GM23338 (cell line): ENCODE measurements at regions not wholly inside any gene's neighbourhood (a gene's known extent, or its start where the extent isn't known, plus 50 kb on each side); places are given as distances from the start of the nearest gene placed in this dataset.

Source experiments
- CREB1 ChIP-seq: fragments of 250-450 bp; sonication (Bioruptor Pico); IDR thresholded peaks from 2 replicates; pipeline ENCODE4 v1.5.0; 2020; ENCODE audit warnings: low read depth, mild to moderate bottlenecking, moderate library complexity
- EZH2 ChIP-seq: fragments of 200-600 bp; sonication (generic); IDR thresholded peaks from one replicate; pipeline ENCODE4 v1.8.0; 2017; ENCODE audit warnings: antibody characterized with exemption, mild to moderate bottlenecking, low read depth; ENCODE audit not compliant: unreplicated experiment
- POLR2AphosphoS5 ChIP-seq: IDR thresholded peaks from 2 replicates; pipeline ENCODE4 v1.6.1; 2016; ENCODE audit warnings: antibody characterized with exemption, low read depth
- ZNF114 ChIP-seq: fragments of 250-450 bp; sonication (Bioruptor Pico); IDR thresholded peaks from 2 replicates; pipeline ENCODE4 v1.5.0; 2020; ENCODE audit warnings: mild to moderate bottlenecking, moderate library complexity
- TF ChIP-seq, protein P1 (sequence below): IDR thresholded peaks from one replicate; pipeline ENCODE4 v1.6.1; 2018; ENCODE audit warnings: antibody characterized with exemption; ENCODE audit not compliant: unreplicated experiment
- TF ChIP-seq, protein P2 (sequence below), 2 experiments: fragments of 200-600 bp in 1 of 2; sonication (generic) in 1 of 2; conservative IDR thresholded peaks; 2 replicates each; pipeline versions ENCODE4 v1.5.1 to v1.6.1; 2016 to 2017; ENCODE audit warnings: antibody characterized with exemption in 2 of 2, low read depth in 2 of 2, mild to moderate bottlenecking in 2 of 2, moderate library complexity in 1 of 2

DNA sequence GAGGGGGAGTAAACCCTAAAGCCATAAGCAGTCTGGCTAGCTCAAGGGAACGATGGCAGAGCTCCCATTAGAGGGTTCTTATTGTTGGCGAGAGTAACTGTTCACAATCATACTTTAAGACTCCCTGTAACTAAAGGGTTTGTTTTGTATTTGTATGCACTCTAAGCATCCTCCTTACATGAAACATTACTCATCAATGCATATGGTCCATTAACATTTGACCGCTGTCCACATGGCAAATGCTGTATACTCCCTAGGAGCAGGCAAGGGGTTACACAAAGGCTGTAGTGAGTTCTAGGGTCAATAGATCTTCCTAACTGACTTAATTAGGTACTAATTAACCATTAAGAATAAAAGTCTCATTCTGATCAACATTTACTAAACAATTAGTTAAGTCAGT is 95.3 kb upstream of the MRPS30 start:
- TF ChIP-seq, protein P1, sequence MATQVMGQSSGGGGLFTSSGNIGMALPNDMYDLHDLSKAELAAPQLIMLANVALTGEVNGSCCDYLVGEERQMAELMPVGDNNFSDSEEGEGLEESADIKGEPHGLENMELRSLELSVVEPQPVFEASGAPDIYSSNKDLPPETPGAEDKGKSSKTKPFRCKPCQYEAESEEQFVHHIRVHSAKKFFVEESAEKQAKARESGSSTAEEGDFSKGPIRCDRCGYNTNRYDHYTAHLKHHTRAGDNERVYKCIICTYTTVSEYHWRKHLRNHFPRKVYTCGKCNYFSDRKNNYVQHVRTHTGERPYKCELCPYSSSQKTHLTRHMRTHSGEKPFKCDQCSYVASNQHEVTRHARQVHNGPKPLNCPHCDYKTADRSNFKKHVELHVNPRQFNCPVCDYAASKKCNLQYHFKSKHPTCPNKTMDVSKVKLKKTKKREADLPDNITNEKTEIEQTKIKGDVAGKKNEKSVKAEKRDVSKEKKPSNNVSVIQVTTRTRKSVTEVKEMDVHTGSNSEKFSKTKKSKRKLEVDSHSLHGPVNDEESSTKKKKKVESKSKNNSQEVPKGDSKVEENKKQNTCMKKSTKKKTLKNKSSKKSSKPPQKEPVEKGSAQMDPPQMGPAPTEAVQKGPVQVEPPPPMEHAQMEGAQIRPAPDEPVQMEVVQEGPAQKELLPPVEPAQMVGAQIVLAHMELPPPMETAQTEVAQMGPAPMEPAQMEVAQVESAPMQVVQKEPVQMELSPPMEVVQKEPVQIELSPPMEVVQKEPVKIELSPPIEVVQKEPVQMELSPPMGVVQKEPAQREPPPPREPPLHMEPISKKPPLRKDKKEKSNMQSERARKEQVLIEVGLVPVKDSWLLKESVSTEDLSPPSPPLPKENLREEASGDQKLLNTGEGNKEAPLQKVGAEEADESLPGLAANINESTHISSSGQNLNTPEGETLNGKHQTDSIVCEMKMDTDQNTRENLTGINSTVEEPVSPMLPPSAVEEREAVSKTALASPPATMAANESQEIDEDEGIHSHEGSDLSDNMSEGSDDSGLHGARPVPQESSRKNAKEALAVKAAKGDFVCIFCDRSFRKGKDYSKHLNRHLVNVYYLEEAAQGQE, result no peak
- TF ChIP-seq, protein P2, sequence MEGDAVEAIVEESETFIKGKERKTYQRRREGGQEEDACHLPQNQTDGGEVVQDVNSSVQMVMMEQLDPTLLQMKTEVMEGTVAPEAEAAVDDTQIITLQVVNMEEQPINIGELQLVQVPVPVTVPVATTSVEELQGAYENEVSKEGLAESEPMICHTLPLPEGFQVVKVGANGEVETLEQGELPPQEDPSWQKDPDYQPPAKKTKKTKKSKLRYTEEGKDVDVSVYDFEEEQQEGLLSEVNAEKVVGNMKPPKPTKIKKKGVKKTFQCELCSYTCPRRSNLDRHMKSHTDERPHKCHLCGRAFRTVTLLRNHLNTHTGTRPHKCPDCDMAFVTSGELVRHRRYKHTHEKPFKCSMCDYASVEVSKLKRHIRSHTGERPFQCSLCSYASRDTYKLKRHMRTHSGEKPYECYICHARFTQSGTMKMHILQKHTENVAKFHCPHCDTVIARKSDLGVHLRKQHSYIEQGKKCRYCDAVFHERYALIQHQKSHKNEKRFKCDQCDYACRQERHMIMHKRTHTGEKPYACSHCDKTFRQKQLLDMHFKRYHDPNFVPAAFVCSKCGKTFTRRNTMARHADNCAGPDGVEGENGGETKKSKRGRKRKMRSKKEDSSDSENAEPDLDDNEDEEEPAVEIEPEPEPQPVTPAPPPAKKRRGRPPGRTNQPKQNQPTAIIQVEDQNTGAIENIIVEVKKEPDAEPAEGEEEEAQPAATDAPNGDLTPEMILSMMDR (conservative IDR thresholded peaks at IDR 0.05; ENCODE audit: low read depth in 2 of 2), result no peak
- TF ChIP-seq EZH2 (no peak), ZNF114 (CRISPR knock-in tag) (no peak), CREB1 (no peak), POLR2AphosphoS5 (no peak)
